Activated gamma-delta T cell (primary cell): ENCODE measurements at regions not wholly inside any gene's neighbourhood (a gene's known extent, or its start where the extent isn't known, plus 50 kb on each side); places are given as distances from the start of the nearest gene placed in this dataset.
"Not testable (repeated sequence)": the region's sequence is repeated elsewhere in the genome, so short reads cannot be mapped to it uniquely, and the experiment has no call there.

ENCODE experiments used
- DNase-seq: peaks from one replicate; lab custom pipeline; 2025; lab: John Stamatoyannopoulos, UW

- no peak for DNase-seq
These were observed 517.5 kb downstream of the KLF5 start for GRCh38 chr13:73576291-73576690.

- no peak for DNase-seq
These were observed 514.0 kb downstream of the KLF5 start for GRCh38 chr13:73572824-73573223.

GRCh38 chr13:73571376-73571775, 512.6 kb downstream of the KLF5 start:
- DNase-seq = no peak

- no peak for DNase-seq
These were observed 498.1 kb downstream of the KLF5 start for GRCh38 chr13:73556902-73557301.

GRCh38 chr13:73556128-73556527, 497.3 kb downstream of the KLF5 start:
- no peak for DNase-seq

- DNase-seq = no peak
These were observed 492.9 kb downstream of the KLF5 start for GRCh38 chr13:73551736-73552135.

- DNase-seq = no peak
These were observed 490.9 kb downstream of the KLF5 start for GRCh38 chr13:73549717-73550116.

- no peak for DNase-seq
These were observed 489.6 kb downstream of the KLF5 start for GRCh38 chr13:73548449-73548848.

GRCh38 chr13:73547239-73547638, 488.4 kb downstream of the KLF5 start:
- DNase-seq = no peak

- no peak for DNase-seq
These were observed 485.4 kb downstream of the KLF5 start for GRCh38 chr13:73544175-73544574.

GRCh38 chr13:73542446-73542845, 483.6 kb downstream of the KLF5 start:
- DNase-seq = no peak

GRCh38 chr13:73536865-73537264, 478.1 kb downstream of the KLF5 start:
- no peak for DNase-seq

GRCh38 chr13:73535341-73535740, 476.5 kb downstream of the KLF5 start:
- DNase-seq = no peak

GRCh38 chr13:73532987-73533510, 474.2 kb downstream of the KLF5 start:
- no peak for DNase-seq

GRCh38 chr13:73532582-73532981, 473.8 kb downstream of the KLF5 start:
- DNase-seq = no peak

GRCh38 chr13:73531014-73531413, 472.2 kb downstream of the KLF5 start:
- no peak for DNase-seq

GRCh38 chr13:73522937-73523336, 464.1 kb downstream of the KLF5 start:
- no peak for DNase-seq

- no peak for DNase-seq
These were observed 463.2 kb downstream of the KLF5 start for GRCh38 chr13:73521985-73522524.

GRCh38 chr13:73521290-73521624, 462.5 kb downstream of the KLF5 start:
- no peak for DNase-seq

GRCh38 chr13:73520566-73521289, 461.9 kb downstream of the KLF5 start:
- DNase-seq = no peak

- DNase-seq = not testable (repeated sequence)
These were observed 461.3 kb downstream of the KLF5 start for GRCh38 chr13:73520135-73520534.

GRCh38 chr13:73519396-73520116, 460.8 kb downstream of the KLF5 start:
- no peak for DNase-seq

- no peak for DNase-seq
These were observed 459.0 kb downstream of the KLF5 start for GRCh38 chr13:73517766-73518165.
